Cardiac fibroblast (primary cell): ENCODE measurements at regions not wholly inside any gene's neighbourhood (a gene's known extent, or its start where the extent isn't known, plus 50 kb on each side); places are given as distances from the start of the nearest gene placed in this dataset.
"Not testable (repeated sequence)": the region's sequence is repeated elsewhere in the genome, so short reads cannot be mapped to it uniquely, and the experiment has no call there.

ENCODE experiments used
- DNase-seq, 2 donors: peaks; one replicate each; pipeline versions ENCODE4 v3.0.0 to v3.0.0-alpha.2; 2010; ENCODE audit warnings: low read depth in 2 of 2
- H3K4me3 ChIP-seq, 2 donors: replicated peaks in 1 of 2; 1 replicate in 1 of 2; 2 replicates in 1 of 2; pipeline ENCODE4 v1.5.1; 2011; ENCODE audit warnings: low read depth in 2 of 2, low read length in 2 of 2, mild to moderate bottlenecking in 2 of 2, moderate library complexity in 1 of 2
- CTCF ChIP-seq: IDR thresholded peaks from one replicate; pipeline ENCODE4 v1.5.1; 2011; ENCODE audit warnings: low read depth, mild to moderate bottlenecking, low read length, inconsistent platforms

- no peak for TF ChIP-seq CTCF
- no peak for DNase-seq
- H3K4me3 ChIP-seq = no peak overlapping the region
Measured at GRCh38 chr5:124104344-124104743, 592.4 kb downstream of the CSNK1G3 start.

- TF ChIP-seq CTCF = no peak
- DNase-seq = peak in 1 of 2 donors; percentile 22
- no peak overlapping the region for H3K4me3 ChIP-seq
Measured at GRCh38 chr5:124103671-124104070, 591.7 kb downstream of the CSNK1G3 start.

GRCh38 chr5:124103056-124103455 is 591.1 kb downstream of the CSNK1G3 start:
- H3K4me3 ChIP-seq, DNase-seq: not testable (repeated sequence)

- peak; percentile 34 to 44 for DNase-seq
- H3K4me3 ChIP-seq = no peak overlapping the region
- TF ChIP-seq CTCF = no peak
Measured at GRCh38 chr5:124102486-124102885, 590.5 kb downstream of the CSNK1G3 start.

- DNase-seq = no peak
- TF ChIP-seq CTCF = no peak
- H3K4me3 ChIP-seq = no peak overlapping the region
Measured at GRCh38 chr5:124093658-124094057, 581.7 kb downstream of the CSNK1G3 start.

- DNase-seq = no peak
- no peak for TF ChIP-seq CTCF
- no peak overlapping the region for H3K4me3 ChIP-seq
Measured at GRCh38 chr5:124090115-124090514, 578.1 kb downstream of the CSNK1G3 start.

GRCh38 chr5:124089578-124089977 is 577.6 kb downstream of the CSNK1G3 start:
- TF ChIP-seq CTCF = no peak
- no peak for DNase-seq
- H3K4me3 ChIP-seq = no peak overlapping the region
